Fibroblast of skin of right quadriceps (primary cell): ENCODE measurements at regions not wholly inside any gene's neighbourhood (a gene's known extent, or its start where the extent isn't known, plus 50 kb on each side); places are given as distances from the start of the nearest gene placed in this dataset.

Experiments used
- DNase-seq: peaks from one replicate; pipeline ENCODE4 v3.0.0-alpha.2; 2013

GRCh38 chr1:50289495-50289894 is 133.7 kb downstream of the DMRTA2 start:
- DNase-seq = no peak

GRCh38 chr1:50285994-50286393 is 137.2 kb downstream of the DMRTA2 start:
- no peak for DNase-seq

- DNase-seq = peak; percentile 9
These were observed 143.5 kb downstream of the DMRTA2 start for GRCh38 chr1:50279622-50280330.

GRCh38 chr1:50278961-50279360 is 144.3 kb downstream of the DMRTA2 start:
- DNase-seq = no peak

GRCh38 chr1:50278410-50278809 is 144.8 kb downstream of the DMRTA2 start:
- DNase-seq = no peak

GRCh38 chr1:50275566-50275965 is 147.7 kb downstream of the DMRTA2 start:
- DNase-seq = no peak

GRCh38 chr1:50272912-50273311 is 150.3 kb downstream of the DMRTA2 start:
- no peak for DNase-seq

- no peak for DNase-seq
These were observed 151.2 kb downstream of the DMRTA2 start for GRCh38 chr1:50271968-50272578.

- no peak for DNase-seq
These were observed 151.9 kb downstream of the DMRTA2 start for GRCh38 chr1:50271337-50271736.

GRCh38 chr1:50270926-50271325 is 152.3 kb downstream of the DMRTA2 start:
- no peak for DNase-seq

- peak; percentile 9 for DNase-seq
These were observed 155.2 kb downstream of the DMRTA2 start for GRCh38 chr1:50268049-50268448.

GRCh38 chr1:50266509-50266908 is 156.7 kb downstream of the DMRTA2 start:
- peak; percentile 51 for DNase-seq

GRCh38 chr1:50265790-50266314 is 157.1 kb downstream of the ELAVL4 start:
- DNase-seq = peak; percentile 62

GRCh38 chr1:50264590-50264989 is 155.9 kb downstream of the ELAVL4 start:
- no peak for DNase-seq

- DNase-seq = no peak
These were observed 153.7 kb downstream of the ELAVL4 start for GRCh38 chr1:50262436-50262835.

GRCh38 chr1:50261951-50262350 is 153.2 kb downstream of the ELAVL4 start:
- no peak for DNase-seq

GRCh38 chr1:50257940-50258685 is 149.4 kb downstream of the ELAVL4 start:
- DNase-seq = no peak

- DNase-seq = no peak
These were observed 148.3 kb downstream of the ELAVL4 start for GRCh38 chr1:50257029-50257428.
